HUES48 (cell line): ENCODE measurements at regions not wholly inside any gene's neighbourhood (a gene's known extent, or its start where the extent isn't known, plus 50 kb on each side); places are given as distances from the start of the nearest gene placed in this dataset.
"Not testable (repeated sequence)": the region's sequence is repeated elsewhere in the genome, so short reads cannot be mapped to it uniquely, and the experiment has no call there.

Source experiments
- H3K27ac ChIP-seq: one replicate; pipeline ENCODE4 v1.7.0; 2013; ENCODE audit warnings: low read depth, low read length, inconsistent platforms
- H3K27me3 ChIP-seq: 2 replicates; pipeline ENCODE4 v1.6.1; 2013; ENCODE audit warnings: mild to moderate bottlenecking, low read length; ENCODE audit not compliant: control insufficient read depth, insufficient read depth
- H3K36me3 ChIP-seq: 2 replicates; pipeline ENCODE4 v1.6.1; 2013; ENCODE audit warnings: low read length; ENCODE audit not compliant: control insufficient read depth, insufficient read depth
- H3K4me1 ChIP-seq: 2 replicates; pipeline ENCODE4 v1.6.1; 2013; ENCODE audit warnings: mild to moderate bottlenecking, low read length; ENCODE audit not compliant: control insufficient read depth, insufficient read depth
- H3K4me3 ChIP-seq: 2 replicates; pipeline ENCODE4 v1.5.1; 2013; ENCODE audit warnings: mild to moderate bottlenecking, low read depth, low read length
- H3K9ac ChIP-seq: 2 replicates; pipeline ENCODE4 v1.6.1; 2013; ENCODE audit warnings: mild to moderate bottlenecking, low read depth, low read length, moderate library complexity
- H3K9me3 ChIP-seq: 2 replicates; pipeline ENCODE4 v1.6.1; 2013; ENCODE audit warnings: low read length; ENCODE audit not compliant: control insufficient read depth, insufficient read depth

GRCh38 chr21:13303763-13304162 is 305.8 kb upstream of the POTED start:
- H3K27ac ChIP-seq, H3K27me3 ChIP-seq, H3K4me3 ChIP-seq, H3K36me3 ChIP-seq, H3K4me1 ChIP-seq, H3K9ac ChIP-seq: not testable (repeated sequence)
- H3K9me3 ChIP-seq: peaks cover 62% of the 10 kb centered on the region

- not testable (repeated sequence) for H3K36me3 ChIP-seq, H3K4me3 ChIP-seq, H3K27ac ChIP-seq, H3K27me3 ChIP-seq, H3K9ac ChIP-seq, H3K4me1 ChIP-seq
- H3K9me3 ChIP-seq: peaks cover 61% of the 10 kb centered on the region
These were observed 304.7 kb upstream of the POTED start for GRCh38 chr21:13304901-13305300.

- H3K27ac ChIP-seq, H3K27me3 ChIP-seq, H3K4me3 ChIP-seq, H3K36me3 ChIP-seq, H3K4me1 ChIP-seq, H3K9ac ChIP-seq: not testable (repeated sequence)
- peaks cover 37% of the 10 kb centered on the region for H3K9me3 ChIP-seq
These were observed 299.5 kb upstream of the POTED start for GRCh38 chr21:13310120-13310519.

GRCh38 chr21:13310570-13311524 is 298.7 kb upstream of the POTED start:
- not testable (repeated sequence) for H3K9ac ChIP-seq, H3K4me1 ChIP-seq, H3K4me3 ChIP-seq, H3K27ac ChIP-seq, H3K36me3 ChIP-seq, H3K27me3 ChIP-seq
- peaks cover 43% of the 10 kb centered on the region for H3K9me3 ChIP-seq

GRCh38 chr21:13318718-13319117 is 290.9 kb upstream of the POTED start:
- not testable (repeated sequence) for H3K9ac ChIP-seq, H3K4me3 ChIP-seq, H3K27ac ChIP-seq, H3K27me3 ChIP-seq, H3K36me3 ChIP-seq, H3K4me1 ChIP-seq
- peaks cover 65% of the 10 kb centered on the region for H3K9me3 ChIP-seq

- not testable (repeated sequence) for H3K36me3 ChIP-seq, H3K27me3 ChIP-seq, H3K27ac ChIP-seq, H3K9ac ChIP-seq, H3K4me3 ChIP-seq, H3K4me1 ChIP-seq
- peaks cover 62% of the 10 kb centered on the region for H3K9me3 ChIP-seq
These were observed 287.7 kb upstream of the POTED start for GRCh38 chr21:13321919-13322318.

- not testable (repeated sequence) for H3K4me1 ChIP-seq, H3K9ac ChIP-seq, H3K36me3 ChIP-seq, H3K4me3 ChIP-seq, H3K27ac ChIP-seq, H3K27me3 ChIP-seq
- peaks cover 12% of the 10 kb centered on the region; the same call in 1 of the 2 replicates for H3K9me3 ChIP-seq
These were observed 268.8 kb upstream of the POTED start for GRCh38 chr21:13340670-13341234.

- not testable (repeated sequence) for H3K4me1 ChIP-seq
- peaks cover 28% of the 10 kb centered on the region for H3K9me3 ChIP-seq
These were observed 258.1 kb upstream of the POTED start for GRCh38 chr21:13351521-13351920.

GRCh38 chr21:13360175-13360574 is 249.4 kb upstream of the POTED start:
- H3K36me3 ChIP-seq, H3K27ac ChIP-seq, H3K4me1 ChIP-seq, H3K9ac ChIP-seq, H3K27me3 ChIP-seq, H3K4me3 ChIP-seq: not testable (repeated sequence)
- H3K9me3 ChIP-seq: peaks cover 39% of the 10 kb centered on the region

More at GRCh38 chr21:13351521-13351920, 258.1 kb upstream of the POTED start:
- not testable (repeated sequence) for H3K27me3 ChIP-seq, H3K36me3 ChIP-seq, H3K4me3 ChIP-seq, H3K27ac ChIP-seq, H3K9ac ChIP-seq

- H3K27me3 ChIP-seq: no peaks in the 10 kb centered on the region
- no peak overlapping the region for H3K9ac ChIP-seq
- H3K4me1 ChIP-seq: no peaks in the 10 kb centered on the region
- H3K9me3 ChIP-seq: peaks cover 43% of the 10 kb centered on the region
- no peak overlapping the region for H3K4me3 ChIP-seq
- no peaks in the 10 kb centered on the region for H3K36me3 ChIP-seq
- H3K27ac ChIP-seq: no peak overlapping the region
These were observed 241.4 kb upstream of the POTED start for GRCh38 chr21:13368200-13368599.

GRCh38 chr21:13372721-13373120 is 236.9 kb upstream of the POTED start:
- not testable (repeated sequence) for H3K36me3 ChIP-seq, H3K27ac ChIP-seq, H3K27me3 ChIP-seq, H3K9ac ChIP-seq, H3K4me1 ChIP-seq, H3K4me3 ChIP-seq
- peaks cover 36% of the 10 kb centered on the region for H3K9me3 ChIP-seq
